ENCODE measurements at regions not wholly inside any gene's neighbourhood (a gene's known extent, or its start where the extent isn't known, plus 50 kb on each side); places are given as distances from the start of the nearest gene placed in this dataset.

GRCh38 chr2:193989645-193990044, 1667.4 kb upstream of the SLC39A10 start:
- H3K27ac Mint-ChIP-seq (ENCODE audit: unreplicated experiment) = no peak overlapping the region
- no peaks in the 10 kb centered on the region for H3K36me3 Mint-ChIP-seq (ENCODE audit: unreplicated experiment)
- H3K4me3 Mint-ChIP-seq (ENCODE audit: unreplicated experiment) = no peak overlapping the region
- no peaks in the 10 kb centered on the region for H3K9me3 Mint-ChIP-seq (ENCODE audit: unreplicated experiment)
- no peaks in the 10 kb centered on the region for H3K27me3 Mint-ChIP-seq (ENCODE audit: unreplicated experiment)
- no peak for TF ChIP-seq CTCF (IDR thresholded peaks at IDR 0.05)
- H3K4me1 Mint-ChIP-seq (ENCODE audit: unreplicated experiment) = peaks cover 1% of the 10 kb centered on the region
- no peak for DNase-seq (ENCODE audit: extremely low spot score, unreplicated experiment)

GRCh38 chr2:193988784-193989183, 1668.2 kb upstream of the SLC39A10 start:
- no peak for DNase-seq (ENCODE audit: extremely low spot score, unreplicated experiment)
- Mint-ChIP-seq H3K4me3 (ENCODE audit: unreplicated experiment) (no peak overlapping the region), H3K4me1 (ENCODE audit: unreplicated experiment) (peaks cover 1% of the 10 kb centered on the region), H3K36me3 (ENCODE audit: unreplicated experiment) (no peaks in the 10 kb centered on the region), H3K27me3 (ENCODE audit: unreplicated experiment) (no peaks in the 10 kb centered on the region), H3K27ac (ENCODE audit: unreplicated experiment) (no peak overlapping the region), H3K9me3 (ENCODE audit: unreplicated experiment) (no peaks in the 10 kb centered on the region)
- TF ChIP-seq CTCF (IDR thresholded peaks at IDR 0.05) = no peak

- Mint-ChIP-seq H3K9me3 (ENCODE audit: unreplicated experiment) (no peaks in the 10 kb centered on the region), H3K36me3 (ENCODE audit: unreplicated experiment) (no peaks in the 10 kb centered on the region), H3K4me3 (ENCODE audit: unreplicated experiment) (no peak overlapping the region), H3K27me3 (ENCODE audit: unreplicated experiment) (no peaks in the 10 kb centered on the region), H3K4me1 (ENCODE audit: unreplicated experiment) (peaks cover 1% of the 10 kb centered on the region), H3K27ac (ENCODE audit: unreplicated experiment) (no peak overlapping the region)
- TF ChIP-seq CTCF (IDR thresholded peaks at IDR 0.05) = no peak
- no peak for DNase-seq (ENCODE audit: extremely low spot score, unreplicated experiment)
Observed at GRCh38 chr2:193985272-193985671, 1671.8 kb upstream of the SLC39A10 start.

- Mint-ChIP-seq H3K27ac (ENCODE audit: unreplicated experiment) (no peak overlapping the region), H3K27me3 (ENCODE audit: unreplicated experiment) (no peaks in the 10 kb centered on the region), H3K36me3 (ENCODE audit: unreplicated experiment) (peaks cover 2% of the 10 kb centered on the region), H3K9me3 (ENCODE audit: unreplicated experiment) (peaks cover 13% of the 10 kb centered on the region), H3K4me3 (ENCODE audit: unreplicated experiment) (no peak overlapping the region), H3K4me1 (ENCODE audit: unreplicated experiment) (no peaks in the 10 kb centered on the region)
- TF ChIP-seq CTCF (IDR thresholded peaks at IDR 0.05) = no peak
- DNase-seq (ENCODE audit: extremely low spot score, unreplicated experiment) = no peak
Observed at GRCh38 chr2:193980599-193980998, 1676.4 kb upstream of the SLC39A10 start.

- Mint-ChIP-seq H3K9me3 (ENCODE audit: unreplicated experiment) (peaks cover 13% of the 10 kb centered on the region), H3K4me1 (ENCODE audit: unreplicated experiment) (no peaks in the 10 kb centered on the region), H3K27me3 (ENCODE audit: unreplicated experiment) (no peaks in the 10 kb centered on the region), H3K36me3 (ENCODE audit: unreplicated experiment) (peaks cover 2% of the 10 kb centered on the region), H3K27ac (ENCODE audit: unreplicated experiment) (no peak overlapping the region), H3K4me3 (ENCODE audit: unreplicated experiment) (no peak overlapping the region)
- DNase-seq (ENCODE audit: extremely low spot score, unreplicated experiment) = no peak
- TF ChIP-seq CTCF (IDR thresholded peaks at IDR 0.05) = no peak
Observed at GRCh38 chr2:193973781-193974180, 1683.2 kb upstream of the SLC39A10 start.

All from osteocyte (in vitro differentiated cells).